ENCODE measurements at regions not wholly inside any gene's neighbourhood (a gene's known extent, or its start where the extent isn't known, plus 50 kb on each side); places are given as distances from the start of the nearest gene placed in this dataset.

GRCh38 chr4:28148221-28148620, 1287.6 kb downstream of the STIM2 start:
- no peak for TF ChIP-seq CTCF (IDR thresholded peaks at IDR 0.05)
- TF ChIP-seq POLR2A (IDR thresholded peaks at IDR 0.05; ENCODE audit: low read depth) = no peak

All from esophagus muscularis mucosa (tissue), 3 donors.